Fibroblast of pulmonary artery (primary cell): ENCODE measurements at regions not wholly inside any gene's neighbourhood (a gene's known extent, or its start where the extent isn't known, plus 50 kb on each side); places are given as distances from the start of the nearest gene placed in this dataset.
A peak's percentile ranks its signal among the peaks of the same experiment; 100 is the strongest.

Source experiments
- DNase-seq: peaks from one replicate; pipeline ENCODE4 v3.0.0-alpha.2; 2010; ENCODE audit warnings: low read depth
- H3K4me3 ChIP-seq: replicated peaks from 2 replicates; pipeline ENCODE4 v1.5.1; 2011; ENCODE audit warnings: low read depth, mild to moderate bottlenecking, control low read depth, low read length, moderate library complexity
- TF ChIP-seq, protein P1 (sequence below): IDR thresholded peaks from 2 replicates; pipeline ENCODE4 v1.5.1; 2011; ENCODE audit warnings: mild to moderate bottlenecking, control low read depth, low read length, inconsistent platforms; ENCODE audit errors: missing control alignments

DNA sequence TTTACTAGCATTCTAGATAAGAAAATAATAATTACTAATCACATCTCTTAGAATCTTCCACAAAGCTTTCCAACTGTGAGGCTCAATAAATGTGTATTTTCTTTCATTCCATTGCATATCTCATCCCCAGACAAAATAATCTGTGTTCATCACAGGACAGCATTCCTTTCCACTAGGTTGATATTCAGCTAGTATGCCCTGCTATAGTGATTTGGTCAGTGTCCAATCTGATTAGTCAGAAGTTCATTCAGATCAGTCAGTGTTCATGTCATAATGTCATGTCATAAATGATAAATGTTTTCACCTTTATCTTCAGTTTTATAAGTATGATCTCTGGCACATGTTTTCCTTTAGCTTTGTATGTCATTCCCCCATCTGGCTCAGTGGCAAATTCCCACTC lies 611.4 kb downstream of the KCTD8 start:
- H3K4me3 ChIP-seq, result no peak overlapping the region
- TF ChIP-seq, protein P1, sequence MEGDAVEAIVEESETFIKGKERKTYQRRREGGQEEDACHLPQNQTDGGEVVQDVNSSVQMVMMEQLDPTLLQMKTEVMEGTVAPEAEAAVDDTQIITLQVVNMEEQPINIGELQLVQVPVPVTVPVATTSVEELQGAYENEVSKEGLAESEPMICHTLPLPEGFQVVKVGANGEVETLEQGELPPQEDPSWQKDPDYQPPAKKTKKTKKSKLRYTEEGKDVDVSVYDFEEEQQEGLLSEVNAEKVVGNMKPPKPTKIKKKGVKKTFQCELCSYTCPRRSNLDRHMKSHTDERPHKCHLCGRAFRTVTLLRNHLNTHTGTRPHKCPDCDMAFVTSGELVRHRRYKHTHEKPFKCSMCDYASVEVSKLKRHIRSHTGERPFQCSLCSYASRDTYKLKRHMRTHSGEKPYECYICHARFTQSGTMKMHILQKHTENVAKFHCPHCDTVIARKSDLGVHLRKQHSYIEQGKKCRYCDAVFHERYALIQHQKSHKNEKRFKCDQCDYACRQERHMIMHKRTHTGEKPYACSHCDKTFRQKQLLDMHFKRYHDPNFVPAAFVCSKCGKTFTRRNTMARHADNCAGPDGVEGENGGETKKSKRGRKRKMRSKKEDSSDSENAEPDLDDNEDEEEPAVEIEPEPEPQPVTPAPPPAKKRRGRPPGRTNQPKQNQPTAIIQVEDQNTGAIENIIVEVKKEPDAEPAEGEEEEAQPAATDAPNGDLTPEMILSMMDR, result no peak
- DNase-seq, result no peak

- TF ChIP-seq, protein P1, result no peak
- no peak for DNase-seq
Measured at GRCh38 chr4:43837604-43838003, 611.0 kb downstream of the KCTD8 start.

GRCh38 chr4:43842594-43842993 lies 606.0 kb downstream of the KCTD8 start:
- no peak overlapping the region for H3K4me3 ChIP-seq
- TF ChIP-seq, protein P1, result no peak
- DNase-seq, result no peak

More at GRCh38 chr4:43837604-43838003, 611.0 kb downstream of the KCTD8 start:
- H3K4me3 ChIP-seq, result no peak overlapping the region

DNA sequence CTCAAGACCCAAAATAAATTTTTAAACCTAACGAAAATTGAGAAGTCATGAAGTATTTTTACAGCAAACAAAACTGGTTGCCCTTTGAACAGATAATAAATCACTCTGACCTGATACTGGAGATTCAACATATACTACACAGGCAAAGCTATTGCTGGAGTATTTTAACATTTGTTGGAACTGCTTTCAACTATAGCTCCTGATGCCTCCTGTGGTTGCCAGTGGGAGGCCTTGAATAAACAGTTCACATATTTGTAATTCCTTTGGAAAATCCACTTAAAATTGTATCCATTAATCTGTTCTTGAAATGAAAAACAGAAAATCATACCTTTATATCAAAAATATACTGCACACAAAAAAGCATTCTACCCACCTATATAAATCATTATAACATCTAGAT lies 605.1 kb downstream of the KCTD8 start:
- TF ChIP-seq, protein P1, result peak; percentile 17
- peak; percentile 14 for DNase-seq
- no peak overlapping the region for H3K4me3 ChIP-seq

DNA sequence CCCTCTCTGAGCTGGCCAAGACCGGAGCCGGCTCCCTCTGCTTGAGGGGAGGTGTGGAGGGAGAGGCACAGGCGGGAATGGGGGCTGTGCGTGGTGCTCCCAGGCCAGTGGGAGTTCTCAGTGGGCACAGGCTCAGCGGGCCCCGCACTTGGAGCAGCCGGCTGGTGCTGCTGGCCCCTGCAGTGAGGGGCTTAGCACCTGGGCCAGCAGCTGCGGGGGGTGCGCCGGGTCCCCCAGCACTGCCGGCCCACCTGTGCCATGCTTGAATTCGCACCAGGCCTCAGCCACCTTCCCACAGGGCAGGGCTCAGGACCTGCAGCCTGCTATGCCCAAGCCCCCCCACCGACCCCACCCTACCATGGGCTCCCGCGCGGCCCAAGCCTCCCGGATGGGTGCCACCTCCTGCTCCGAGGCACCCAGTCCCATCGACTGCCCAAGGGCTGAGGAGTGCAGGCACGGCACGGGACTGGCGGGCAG lies 602.5 kb downstream of the KCTD8 start:
- DNase-seq, result no peak
- TF ChIP-seq, protein P1, result no peak
- no peak overlapping the region for H3K4me3 ChIP-seq

- no peak for DNase-seq
Measured at GRCh38 chr4:43853565-43854264, 594.9 kb downstream of the KCTD8 start.

More at GRCh38 chr4:43853565-43854264, 594.9 kb downstream of the KCTD8 start:
- H3K4me3 ChIP-seq, result no peak overlapping the region
- TF ChIP-seq, protein P1, result no peak
